CD14-positive monocyte (primary cell): ENCODE measurements at regions not wholly inside any gene's neighbourhood (a gene's known extent, or its start where the extent isn't known, plus 50 kb on each side); places are given as distances from the start of the nearest gene placed in this dataset.

Experiments used
- DNase-seq, 3 donors: peaks; one replicate each; pipeline ENCODE4 v3.0.0-alpha.2; 2011 to 2022
- H2AFZ ChIP-seq: 2 replicates; pipeline ENCODE4 v1.6.0; 2012; ENCODE audit warnings: mild to moderate bottlenecking, low read depth, low read length, inconsistent platforms; ENCODE audit not compliant: insufficient read depth, poor library complexity, severe bottlenecking
- H3K27ac ChIP-seq, 2 donors: 1 replicate in 1 of 2; 2 replicates in 1 of 2; pipeline ENCODE4 v1.5.1; 2012 to 2013; ENCODE audit warnings: low read length in 2 of 2, control low read depth in 1 of 2, inconsistent platforms in 1 of 2, low read depth in 1 of 2, mild to moderate bottlenecking in 1 of 2
- H3K27me3 ChIP-seq, 2 donors: one replicate each; pipeline versions ENCODE4 v1.6.0 to v1.6.1; 2011 to 2013; ENCODE audit warnings: low read length in 2 of 2; ENCODE audit not compliant: control insufficient read depth in 2 of 2, insufficient read depth in 2 of 2
- H3K36me3 ChIP-seq, 2 donors: replicated peaks in 1 of 2; 1 replicate in 1 of 2; 2 replicates in 1 of 2; pipeline versions ENCODE4 v1.5.1 to v1.6.1; 2012 to 2013; ENCODE audit warnings: low read length in 2 of 2, control low read depth in 1 of 2, inconsistent platforms in 1 of 2, mild to moderate bottlenecking in 1 of 2; ENCODE audit not compliant: insufficient read depth in 2 of 2, control insufficient read depth in 1 of 2
- H3K4me1 ChIP-seq, 2 donors: 1 replicate in 1 of 2; 2 replicates in 1 of 2; pipeline versions ENCODE4 v1.5.1 to v1.6.1; 2012 to 2013; ENCODE audit warnings: low read length in 2 of 2, control low read depth in 1 of 2, inconsistent platforms in 1 of 2, mild to moderate bottlenecking in 1 of 2, moderate library complexity in 1 of 2; ENCODE audit not compliant: insufficient read depth in 2 of 2, control insufficient read depth in 1 of 2
- H3K4me2 ChIP-seq: replicated peaks from 2 replicates; pipeline ENCODE3; 2012; ENCODE audit warnings: low read length, moderate library complexity, mild to moderate bottlenecking; ENCODE audit not compliant: poor library complexity, severe bottlenecking; ENCODE audit errors: extremely low read depth
- H3K4me3 ChIP-seq, 3 experiments: fragments of 200-600 bp in 1 of 3; sonication (generic) in 1 of 3; replicated peaks in 1 of 3; 1 replicate in 2 of 3; 2 replicates in 1 of 3; pipeline ENCODE4 v1.5.1; 2011 to 2013; ENCODE audit warnings: low read length in 3 of 3, mild to moderate bottlenecking in 3 of 3, control low read depth in 2 of 3, low read depth in 2 of 3, inconsistent platforms in 1 of 3, moderate library complexity in 1 of 3
- H3K79me2 ChIP-seq: 2 replicates; pipeline ENCODE4 v1.6.0; 2012; ENCODE audit warnings: mild to moderate bottlenecking, control low read depth, inconsistent platforms, low read length, moderate library complexity; ENCODE audit not compliant: insufficient read depth
- H3K9ac ChIP-seq: 2 replicates; pipeline ENCODE4 v1.6.0; 2017; ENCODE audit warnings: low read length, mild to moderate bottlenecking; ENCODE audit not compliant: insufficient read depth, poor library complexity, severe bottlenecking
- H3K9me3 ChIP-seq, 2 donors: replicated peaks in 1 of 2; 1 replicate in 1 of 2; 2 replicates in 1 of 2; pipeline versions ENCODE4 v1.5.1 to v1.6.1; 2012 to 2013; ENCODE audit warnings: low read length in 2 of 2, control low read depth in 1 of 2; ENCODE audit not compliant: control insufficient read depth in 1 of 2, insufficient read depth in 1 of 2
- H4K20me1 ChIP-seq: 2 replicates; pipeline ENCODE4 v1.6.0; 2012; ENCODE audit warnings: mild to moderate bottlenecking, low read length, control low read depth, moderate library complexity; ENCODE audit not compliant: insufficient read depth
- H3K27ac Mint-ChIP-seq, 7 donors: one replicate each; pipeline ENCODE4 v1.8.0; 2020; ENCODE audit warnings: mild to moderate bottlenecking in 7 of 7, mixed read lengths in 7 of 7, moderate library complexity in 6 of 7, inconsistent platforms in 2 of 7
- H3K27me3 Mint-ChIP-seq, 3 donors: one replicate each; pipeline ENCODE4 v1.8.0; 2021 to 2022; ENCODE audit warnings: low read depth in 3 of 3, mild to moderate bottlenecking in 3 of 3, mixed read lengths in 3 of 3, moderate library complexity in 3 of 3, inconsistent platforms in 1 of 3
- H3K36me3 Mint-ChIP-seq, 2 donors: one replicate each; pipeline ENCODE4 v1.8.0; 2020; ENCODE audit warnings: mixed read lengths in 2 of 2, inconsistent platforms in 1 of 2, mild to moderate bottlenecking in 1 of 2
- H3K4me1 Mint-ChIP-seq: one replicate; pipeline ENCODE4 v1.8.0; 2020; ENCODE audit warnings: mild to moderate bottlenecking, mixed read lengths
- H3K4me3 Mint-ChIP-seq, 2 donors: one replicate each; pipeline ENCODE4 v1.8.0; 2020; ENCODE audit warnings: mild to moderate bottlenecking in 2 of 2, mixed read lengths in 2 of 2, moderate library complexity in 1 of 2
- H3K9me3 Mint-ChIP-seq, 7 donors: one replicate each; pipeline ENCODE4 v1.8.0; 2020 to 2022; ENCODE audit warnings: mixed read lengths in 7 of 7, mild to moderate bottlenecking in 6 of 7, moderate library complexity in 6 of 7, inconsistent platforms in 2 of 7
- CTCF ChIP-seq: fragments of 200-600 bp; IDR thresholded peaks from one replicate; pipeline ENCODE4 v1.8.0; 2022; ENCODE audit warnings: antibody characterized with exemption, mild to moderate bottlenecking
- WGBS: methylation state at CpG from one replicate; pipeline ENCODE4 v1.1.5; 2013; ENCODE audit warnings: missing lambda C conversion rate; ENCODE audit not compliant: insufficient coverage; 5-methylcytosine and 5-hydroxymethylcytosine counted together
- intact Hi-C, 2 donors: fragments of 100-400 bp; cut with micrococcal nuclease; formaldehyde crosslinking; loops; one replicate each; pipeline versions ENCODE4 v1.15.0 to v1.15.1; 2023

- Mint-ChIP-seq H3K4me1 (no peaks in the 10 kb centered on the region), H3K4me3 (no peak overlapping the region), H3K27ac (no peak overlapping the region), H3K27me3 (peaks cover 0 to 7% (median 0%) of the 10 kb centered on the region in 3 donors), H3K9me3 (peaks cover 0 to 3% (median 0%) of the 10 kb centered on the region in 7 donors), H3K36me3 (no peaks in the 10 kb centered on the region)
- DNase-seq, result no peak
- 100% methylated on average over 2 of the region's 8 CpGs for WGBS
- Histone ChIP-seq H3K27ac (no peak overlapping the region), H3K27me3 (no peaks in the 10 kb centered on the region), H3K4me1 (no peaks in the 10 kb centered on the region), H3K9ac (no peak overlapping the region), H3K4me3 (no peak overlapping the region), H3K79me2 (no peaks in the 10 kb centered on the region), H3K9me3 (no peaks in the 10 kb centered on the region), H2AFZ (no peak overlapping the region), H3K36me3 (no peaks in the 10 kb centered on the region), H3K4me2 (no peak overlapping the region), H4K20me1 (no peaks in the 10 kb centered on the region)
- TF ChIP-seq CTCF, result no peak
- intact Hi-C loops, result no loop called here
Measured at GRCh38 chrX:74180716-74181115, 123.3 kb upstream of the ZCCHC13 start.

DNA sequence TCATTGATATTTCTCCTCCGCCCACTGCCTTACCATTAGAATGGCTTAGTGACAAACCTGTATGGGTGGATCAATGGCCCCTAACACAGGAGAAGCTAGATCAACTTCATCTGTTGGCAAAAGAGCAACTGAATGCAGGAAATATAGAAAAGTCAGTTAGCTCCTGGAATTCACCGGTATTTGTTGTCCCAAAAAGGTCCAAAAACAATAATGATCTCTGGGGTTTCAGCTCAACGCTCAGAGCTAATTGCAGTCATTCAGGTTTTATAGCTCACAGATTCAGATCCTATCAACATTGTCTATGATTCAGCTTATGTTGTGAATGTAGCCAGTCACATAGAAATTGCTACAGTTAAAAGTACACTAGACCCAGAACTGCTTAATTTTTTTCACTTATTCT, 124.0 kb upstream of the ZCCHC13 start:
- no peaks in the 10 kb centered on the region for H3K36me3 ChIP-seq
- H3K79me2 ChIP-seq, result no peaks in the 10 kb centered on the region
- H3K27ac ChIP-seq, result no peak overlapping the region
- H3K9me3 ChIP-seq, result no peaks in the 10 kb centered on the region
- H2AFZ ChIP-seq, result no peak overlapping the region
- TF ChIP-seq CTCF, result no peak
- no peak for DNase-seq
- H4K20me1 ChIP-seq, result no peaks in the 10 kb centered on the region
- H3K9ac ChIP-seq, result no peak overlapping the region
- H3K27ac Mint-ChIP-seq, result no peak overlapping the region
- peaks cover 0 to 7% (median 0%) of the 10 kb centered on the region in 7 donors for H3K9me3 Mint-ChIP-seq
- peaks cover 0 to 6% (median 0%) of the 10 kb centered on the region in 3 donors for H3K27me3 Mint-ChIP-seq
- H3K4me1 ChIP-seq, result no peaks in the 10 kb centered on the region
- H3K27me3 ChIP-seq, result no peaks in the 10 kb centered on the region
- no peak overlapping the region for H3K4me3 Mint-ChIP-seq
- no peaks in the 10 kb centered on the region for H3K36me3 Mint-ChIP-seq
- H3K4me2 ChIP-seq, result no peak overlapping the region
- intact Hi-C loops, result no loop called here
- H3K4me1 Mint-ChIP-seq, result no peaks in the 10 kb centered on the region
- no peak overlapping the region for H3K4me3 ChIP-seq
- no CpG with 5 or more reads among the region's 3 CpGs for WGBS
